Subcutaneous abdominal adipose tissue (tissue), 5 donors: ENCODE measurements at regions not wholly inside any gene's neighbourhood (a gene's known extent, or its start where the extent isn't known, plus 50 kb on each side); places are given as distances from the start of the nearest gene placed in this dataset.

Experiments
- H3K27ac ChIP-seq: one replicate; pipeline ENCODE4 v1.7.0; 2013; ENCODE audit warnings: low read depth, mild to moderate bottlenecking, inconsistent platforms, low read length, moderate library complexity
- H3K27me3 ChIP-seq, 5 donors: one replicate each; pipeline ENCODE4 v1.7.0; 2013; ENCODE audit warnings: low read length in 5 of 5, inconsistent platforms in 1 of 5; ENCODE audit not compliant: control insufficient read depth in 5 of 5, insufficient read depth in 4 of 5
- H3K36me3 ChIP-seq, 5 donors: one replicate each; pipeline ENCODE4 v1.7.0; 2013; ENCODE audit warnings: low read length in 5 of 5; ENCODE audit not compliant: control insufficient read depth in 5 of 5, insufficient read depth in 5 of 5
- H3K4me1 ChIP-seq, 5 donors: one replicate each; pipeline ENCODE4 v1.7.0; 2013; ENCODE audit warnings: low read length in 5 of 5, mild to moderate bottlenecking in 3 of 5, moderate library complexity in 1 of 5; ENCODE audit not compliant: control insufficient read depth in 5 of 5, insufficient read depth in 5 of 5
- H3K4me3 ChIP-seq, 5 donors: one replicate each; pipeline ENCODE4 v1.7.0; 2013; ENCODE audit warnings: low read length in 5 of 5, low read depth in 1 of 5
- H3K9ac ChIP-seq, 5 donors: one replicate each; pipeline ENCODE4 v1.7.0; 2013; ENCODE audit warnings: low read length in 5 of 5, mild to moderate bottlenecking in 4 of 5, moderate library complexity in 3 of 5
- H3K9me3 ChIP-seq, 5 donors: one replicate each; pipeline ENCODE4 v1.7.0; 2013; ENCODE audit warnings: low read length in 5 of 5; ENCODE audit not compliant: control insufficient read depth in 5 of 5
- donor health status: healthy.
- donor health status: healthy.
- donor health status: healthy.
- donor health status: healthy.
- donor health status: healthy.

DNA sequence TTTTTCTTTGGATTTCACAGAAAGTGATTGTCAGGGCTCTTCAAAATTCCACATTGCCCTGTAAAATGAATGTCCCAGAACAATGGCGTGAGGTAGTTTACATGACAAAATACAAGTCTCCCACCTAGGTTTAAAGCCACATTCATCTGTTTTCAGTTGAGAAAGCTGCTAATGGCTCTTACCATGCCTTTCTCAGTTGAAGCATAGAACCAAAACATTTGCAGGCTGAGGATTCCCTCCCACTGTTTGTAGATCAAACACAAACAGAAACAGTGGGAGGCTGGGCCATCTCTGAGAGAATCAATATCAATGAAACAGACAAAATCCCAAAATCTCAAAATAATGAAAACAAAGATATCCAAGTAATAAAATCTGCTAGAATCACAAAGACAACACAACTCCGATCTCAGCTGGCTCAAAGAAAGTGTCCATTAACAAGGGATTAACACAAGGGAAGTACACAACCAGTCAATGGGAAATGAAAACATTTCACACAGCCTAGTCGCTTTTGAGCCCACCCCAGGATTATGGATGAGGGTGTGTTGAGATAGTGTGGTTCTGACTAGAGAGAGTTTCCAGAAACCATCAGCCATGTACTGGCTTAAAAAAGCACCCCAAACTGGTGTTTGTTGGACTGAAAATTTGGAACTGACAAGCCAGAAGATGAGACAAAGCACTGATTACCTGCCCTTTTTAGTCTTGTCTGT lies 54.5 kb upstream of the TMEM260 start:
- Histone ChIP-seq H3K27me3 (peaks cover 0 to 3% (median 0%) of the 10 kb centered on the region in 5 donors), H3K4me3 (no peak overlapping the region), H3K9me3 (no peaks in the 10 kb centered on the region), H3K27ac (no peak overlapping the region), H3K4me1 (no peaks in the 10 kb centered on the region), H3K36me3 (no peaks in the 10 kb centered on the region), H3K9ac (no peak overlapping the region)

DNA sequence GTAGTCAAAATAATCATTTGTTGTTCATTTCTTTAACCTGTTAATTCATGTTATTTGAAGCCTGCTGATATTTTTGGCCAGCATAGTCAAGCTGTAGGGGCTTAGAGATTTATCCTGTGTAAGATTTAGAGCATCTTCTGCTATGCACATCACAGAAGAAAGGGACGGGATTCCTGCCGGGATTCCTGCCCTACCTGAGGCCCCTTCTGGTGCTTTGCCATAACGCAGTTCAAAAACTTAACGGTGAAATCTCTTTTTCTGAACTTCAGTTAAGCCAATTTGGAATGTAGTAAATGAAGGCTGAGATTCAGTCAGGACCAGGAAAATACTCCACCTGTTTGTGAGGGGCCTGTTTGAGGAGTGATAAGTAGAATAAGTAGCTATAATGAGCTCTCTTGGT lies 50.7 kb upstream of the TMEM260 start:
- H3K4me3 ChIP-seq = no peak overlapping the region
- H3K27ac ChIP-seq = no peak overlapping the region
- H3K27me3 ChIP-seq = peaks cover 0 to 6% (median 0%) of the 10 kb centered on the region in 5 donors
- no peak overlapping the region for H3K9ac ChIP-seq
- no peaks in the 10 kb centered on the region for H3K9me3 ChIP-seq
- no peaks in the 10 kb centered on the region for H3K4me1 ChIP-seq
- H3K36me3 ChIP-seq = no peaks in the 10 kb centered on the region
